Tibial artery (tissue), 4 donors: ENCODE measurements at regions not wholly inside any gene's neighbourhood (a gene's known extent, or its start where the extent isn't known, plus 50 kb on each side); places are given as distances from the start of the nearest gene placed in this dataset.
"Not testable (repeated sequence)": the region's sequence is repeated elsewhere in the genome, so short reads cannot be mapped to it uniquely, and the experiment has no call there.

Source experiments
- DNase-seq, 2 donors: peaks; one replicate each; pipeline ENCODE4 v3.0.0-alpha.2; 2019
- H3K27ac ChIP-seq, 2 donors: fragments of 200-600 bp; sonication (generic) in 1 of 2; 1 replicate in 1 of 2; 2 replicates in 1 of 2; pipeline ENCODE4 v1.5.1; 2018 to 2019; ENCODE audit warnings: mild to moderate bottlenecking in 1 of 2
- H3K27me3 ChIP-seq, 2 donors: fragments of 200-600 bp; sonication (generic) in 1 of 2; one replicate each; pipeline versions ENCODE4 v1.5.1 to v1.6.0; 2016 to 2019
- H3K36me3 ChIP-seq, 3 donors: fragments of 200-600 bp; sonication (generic) in 2 of 3; one replicate each; pipeline ENCODE4 v1.5.1; 2016 to 2019; ENCODE audit warnings: mild to moderate bottlenecking in 2 of 3
- H3K4me1 ChIP-seq, 4 donors: fragments of 200-600 bp; sonication (generic) in 2 of 4; 1 replicate in 3 of 4; 2 replicates in 1 of 4; pipeline ENCODE4 v1.5.1; 2016 to 2019
- H3K4me3 ChIP-seq, 2 donors: fragments of 200-600 bp; sonication (generic) in 1 of 2; 1 replicate in 1 of 2; 2 replicates in 1 of 2; pipeline ENCODE4 v1.5.1; 2018 to 2019; ENCODE audit warnings: mild to moderate bottlenecking in 2 of 2
- H3K9me3 ChIP-seq, 3 donors: fragments of 200-600 bp; sonication (generic) in 1 of 3; one replicate each; pipeline ENCODE4 v1.5.1; 2016 to 2019
- intact Hi-C: fragments of 100-400 bp; cut with DNase I; formaldehyde crosslinking; loops from one replicate; pipeline ENCODE4 v1.15.0; 2023; ENCODE audit warnings: low total_unique reads
- TF ChIP-seq, protein P1 (sequence below), 2 experiments: fragments of 200-600 bp in 1 of 2; fragments of 450-650 bp in 1 of 2; IDR thresholded peaks; one replicate each; pipeline ENCODE4 v1.5.1; 2017 to 2019; ENCODE audit warnings: antibody characterized with exemption in 2 of 2, mild to moderate bottlenecking in 1 of 2, moderate library complexity in 1 of 2

- H3K4me3 ChIP-seq, H3K27ac ChIP-seq, intact Hi-C loops: not testable (repeated sequence)
These were observed 90.6 kb downstream of the PPIAL4G start for GRCh38 chr1:148392505-148392904.

GRCh38 chr1:148391323-148391722 is 91.8 kb downstream of the PPIAL4G start:
- DNase-seq = not testable (repeated sequence)

More at GRCh38 chr1:148392505-148392904, 90.6 kb downstream of the PPIAL4G start:
- not testable (repeated sequence) for H3K27me3 ChIP-seq, H3K4me1 ChIP-seq, H3K36me3 ChIP-seq, DNase-seq, H3K9me3 ChIP-seq

GRCh38 chr1:148389027-148389339 is 94.1 kb downstream of the PPIAL4G start:
- intact Hi-C loops = no loop called here
- TF ChIP-seq, protein P1, sequence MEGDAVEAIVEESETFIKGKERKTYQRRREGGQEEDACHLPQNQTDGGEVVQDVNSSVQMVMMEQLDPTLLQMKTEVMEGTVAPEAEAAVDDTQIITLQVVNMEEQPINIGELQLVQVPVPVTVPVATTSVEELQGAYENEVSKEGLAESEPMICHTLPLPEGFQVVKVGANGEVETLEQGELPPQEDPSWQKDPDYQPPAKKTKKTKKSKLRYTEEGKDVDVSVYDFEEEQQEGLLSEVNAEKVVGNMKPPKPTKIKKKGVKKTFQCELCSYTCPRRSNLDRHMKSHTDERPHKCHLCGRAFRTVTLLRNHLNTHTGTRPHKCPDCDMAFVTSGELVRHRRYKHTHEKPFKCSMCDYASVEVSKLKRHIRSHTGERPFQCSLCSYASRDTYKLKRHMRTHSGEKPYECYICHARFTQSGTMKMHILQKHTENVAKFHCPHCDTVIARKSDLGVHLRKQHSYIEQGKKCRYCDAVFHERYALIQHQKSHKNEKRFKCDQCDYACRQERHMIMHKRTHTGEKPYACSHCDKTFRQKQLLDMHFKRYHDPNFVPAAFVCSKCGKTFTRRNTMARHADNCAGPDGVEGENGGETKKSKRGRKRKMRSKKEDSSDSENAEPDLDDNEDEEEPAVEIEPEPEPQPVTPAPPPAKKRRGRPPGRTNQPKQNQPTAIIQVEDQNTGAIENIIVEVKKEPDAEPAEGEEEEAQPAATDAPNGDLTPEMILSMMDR (IDR thresholded peaks at IDR 0.05) = no peak
- Histone ChIP-seq H3K4me1 (no peaks in the 10 kb centered on the region), H3K27ac (peak overlapping the region; percentile 86 to 87), H3K27me3 (no peaks in the 10 kb centered on the region), H3K9me3 (no peaks in the 10 kb centered on the region), H3K4me3 (peak overlapping the region; percentile 58 to 59), H3K36me3 (no peaks in the 10 kb centered on the region)
- no peak for DNase-seq

More at GRCh38 chr1:148391323-148391722, 91.8 kb downstream of the PPIAL4G start:
- intact Hi-C loops, H3K27ac ChIP-seq, H3K9me3 ChIP-seq, H3K4me1 ChIP-seq, H3K36me3 ChIP-seq, H3K4me3 ChIP-seq, H3K27me3 ChIP-seq: not testable (repeated sequence)

DNA sequence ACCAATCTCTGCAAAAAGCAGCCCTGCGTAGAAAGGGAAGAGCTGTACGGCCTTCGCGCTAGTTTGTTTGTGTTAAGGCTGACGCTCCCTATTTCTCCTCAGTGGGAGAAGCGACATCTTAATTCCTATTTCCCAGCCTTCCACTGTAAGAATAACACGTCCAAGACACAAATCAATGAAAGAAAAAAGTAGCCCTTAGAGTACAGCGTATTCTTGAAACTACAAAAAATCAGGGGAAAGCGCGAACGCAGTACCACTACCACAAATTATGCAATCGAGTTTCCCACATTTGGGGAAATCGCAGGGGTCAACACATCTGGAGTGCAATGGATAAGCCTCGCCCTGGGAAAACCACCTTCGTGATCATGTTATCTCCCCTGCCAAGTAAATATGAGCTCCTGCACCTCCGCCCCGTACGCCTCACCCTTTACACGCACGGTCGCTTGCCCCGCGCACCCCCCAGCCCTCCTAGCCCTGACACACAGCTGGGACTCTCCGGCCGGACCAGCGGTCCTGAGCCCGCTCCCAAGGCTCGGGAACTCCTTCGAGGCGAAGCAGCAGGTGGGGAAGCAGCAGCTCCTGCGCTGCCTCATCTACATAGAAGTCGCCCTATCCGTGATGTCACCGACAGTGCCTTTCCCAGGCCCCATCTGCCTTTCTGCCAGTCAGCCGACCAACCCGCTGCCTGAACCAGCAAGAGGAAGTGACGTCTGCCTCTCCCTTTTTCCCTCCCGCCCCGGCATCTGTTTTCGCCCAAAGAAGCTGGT is 94.7 kb downstream of the PPIAL4G start:
- Histone ChIP-seq H3K4me3 (peak overlapping the region; percentile 58 to 59), H3K4me1 (no peaks in the 10 kb centered on the region), H3K27me3 (no peaks in the 10 kb centered on the region), H3K36me3 (no peaks in the 10 kb centered on the region), H3K9me3 (no peaks in the 10 kb centered on the region), H3K27ac (peak overlapping the region; percentile 86 to 87)
- peak; percentile 86 to 94 for DNase-seq
- intact Hi-C loops = no loop called here
- TF ChIP-seq, protein P1 (IDR thresholded peaks at IDR 0.05) = no peak

DNA sequence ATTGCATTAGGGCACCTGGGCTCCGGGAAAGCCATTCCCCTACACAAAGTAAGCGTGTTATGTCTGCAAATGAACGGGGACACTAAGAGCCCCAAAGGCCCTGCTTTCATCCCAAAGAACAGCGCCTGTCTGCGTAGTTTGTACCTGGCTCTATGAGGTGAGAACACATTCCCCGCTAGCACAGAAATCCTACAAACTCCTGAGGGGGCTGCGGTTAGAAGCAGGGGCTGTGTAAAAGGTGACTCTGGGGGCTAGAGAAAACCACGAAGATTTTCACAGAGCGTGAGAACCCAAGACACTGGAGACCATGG is 95.2 kb downstream of the PPIAL4G start:
- H3K4me1 ChIP-seq, H3K9me3 ChIP-seq, intact Hi-C loops, H3K36me3 ChIP-seq, H3K27me3 ChIP-seq, DNase-seq: not testable (repeated sequence)
- H3K27ac ChIP-seq = peak overlapping the region; percentile 86 to 87
- peak overlapping the region; percentile 58 to 59 for H3K4me3 ChIP-seq

- H3K36me3 ChIP-seq, DNase-seq, H3K9me3 ChIP-seq, H3K4me1 ChIP-seq, intact Hi-C loops, H3K27me3 ChIP-seq, H3K4me3 ChIP-seq: not testable (repeated sequence)
- peak overlapping the region in 1 of 2 donors; percentile 87 for H3K27ac ChIP-seq
These were observed 95.8 kb downstream of the PPIAL4G start for GRCh38 chr1:148387122-148387948.

DNA sequence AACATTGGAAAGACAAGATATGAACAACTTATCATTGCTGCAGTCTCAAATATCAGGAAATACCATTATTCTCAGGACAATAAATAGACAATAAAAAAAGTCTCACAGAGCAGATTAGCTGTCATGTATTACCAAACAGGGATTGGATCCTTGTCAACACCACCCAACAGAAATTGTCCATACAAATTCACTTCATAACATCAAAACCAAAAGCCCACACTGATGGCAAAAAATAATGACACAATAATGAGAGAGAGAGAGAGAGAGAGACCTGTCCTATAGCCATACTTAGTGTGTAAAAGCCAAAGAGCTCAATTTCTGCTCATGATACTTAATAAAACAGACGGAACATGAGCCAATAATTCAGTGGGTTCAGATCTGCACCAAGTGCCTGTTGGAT is 96.5 kb downstream of the PPIAL4G start:
- TF ChIP-seq, protein P1 (IDR thresholded peaks at IDR 0.05) = no peak
- no peaks in the 10 kb centered on the region for H3K36me3 ChIP-seq
- no peaks in the 10 kb centered on the region for H3K27me3 ChIP-seq
- no peak overlapping the region for H3K27ac ChIP-seq
- no peaks in the 10 kb centered on the region for H3K4me1 ChIP-seq
- H3K4me3 ChIP-seq = no peak overlapping the region
- no peaks in the 10 kb centered on the region for H3K9me3 ChIP-seq
- DNase-seq = no peak
- intact Hi-C loops = no loop called here

DNA sequence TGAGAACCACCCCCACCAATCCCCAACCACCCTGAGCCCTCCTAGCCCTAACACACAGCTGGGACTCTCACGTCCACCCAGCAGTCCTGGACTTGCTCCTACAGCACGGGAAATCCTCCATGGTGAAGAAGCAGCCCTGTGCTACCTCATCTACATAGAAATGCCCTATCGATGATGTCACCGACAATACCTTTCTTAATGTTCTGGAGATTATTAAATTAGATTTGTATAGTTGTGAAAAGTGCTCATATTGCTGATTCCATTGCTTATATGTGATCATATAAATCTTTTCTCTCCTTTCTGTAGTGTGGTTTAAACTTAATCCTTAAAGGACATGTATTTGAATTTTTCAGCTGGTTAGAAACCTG is 97.1 kb downstream of the PPIAL4G start:
- intact Hi-C loops, H3K27ac ChIP-seq, H3K27me3 ChIP-seq, H3K4me3 ChIP-seq, DNase-seq, H3K4me1 ChIP-seq, H3K9me3 ChIP-seq, H3K36me3 ChIP-seq: not testable (repeated sequence)
